ENCODE measurements at regions not wholly inside any gene's neighbourhood (a gene's known extent, or its start where the extent isn't known, plus 50 kb on each side); places are given as distances from the start of the nearest gene placed in this dataset.

DNA sequence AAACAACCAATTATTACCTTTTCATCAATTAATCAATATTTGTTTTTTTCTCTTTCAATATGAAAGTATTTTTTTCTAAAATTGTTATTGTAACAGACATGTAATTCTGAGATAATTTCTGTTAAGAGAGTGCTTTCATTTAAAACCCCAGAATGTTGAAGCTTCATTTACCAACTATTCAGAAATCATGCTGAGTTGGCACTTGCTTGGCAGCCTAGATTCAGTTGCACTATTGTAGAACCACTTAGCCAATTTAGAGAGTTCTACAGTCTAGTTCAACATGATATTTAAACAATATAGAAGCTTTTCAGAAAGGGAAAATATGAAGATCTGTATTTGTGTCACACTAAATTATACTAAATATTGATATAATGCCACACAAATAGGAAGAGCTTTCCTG lies 56.1 kb upstream of the NKAIN2 start:
- no peaks in the 10 kb centered on the region for H3K27me3 ChIP-seq (replicated peaks in 1 of 2; ENCODE audit: control insufficient read depth in 2 of 2, insufficient read depth in 2 of 2, low read length in 1 of 2)
- CTCF ChIA-PET, result interaction anchor here (0.5 kb wide), 1 partner anchor 20 kb away, joined by 4 read pairs; no protein-coding TSS in a partner anchor
- no peak overlapping the region for H3K9ac ChIP-seq (ENCODE audit: control insufficient read depth, insufficient read depth, low read length)
- no peak overlapping the region for H3K27ac ChIP-seq (ENCODE audit: control insufficient read depth, insufficient read depth)
- H3K4me1 ChIP-seq (ENCODE audit: control insufficient read depth, insufficient read depth, low read length), result no peaks in the 10 kb centered on the region
- TF ChIP-seq, protein P1, sequence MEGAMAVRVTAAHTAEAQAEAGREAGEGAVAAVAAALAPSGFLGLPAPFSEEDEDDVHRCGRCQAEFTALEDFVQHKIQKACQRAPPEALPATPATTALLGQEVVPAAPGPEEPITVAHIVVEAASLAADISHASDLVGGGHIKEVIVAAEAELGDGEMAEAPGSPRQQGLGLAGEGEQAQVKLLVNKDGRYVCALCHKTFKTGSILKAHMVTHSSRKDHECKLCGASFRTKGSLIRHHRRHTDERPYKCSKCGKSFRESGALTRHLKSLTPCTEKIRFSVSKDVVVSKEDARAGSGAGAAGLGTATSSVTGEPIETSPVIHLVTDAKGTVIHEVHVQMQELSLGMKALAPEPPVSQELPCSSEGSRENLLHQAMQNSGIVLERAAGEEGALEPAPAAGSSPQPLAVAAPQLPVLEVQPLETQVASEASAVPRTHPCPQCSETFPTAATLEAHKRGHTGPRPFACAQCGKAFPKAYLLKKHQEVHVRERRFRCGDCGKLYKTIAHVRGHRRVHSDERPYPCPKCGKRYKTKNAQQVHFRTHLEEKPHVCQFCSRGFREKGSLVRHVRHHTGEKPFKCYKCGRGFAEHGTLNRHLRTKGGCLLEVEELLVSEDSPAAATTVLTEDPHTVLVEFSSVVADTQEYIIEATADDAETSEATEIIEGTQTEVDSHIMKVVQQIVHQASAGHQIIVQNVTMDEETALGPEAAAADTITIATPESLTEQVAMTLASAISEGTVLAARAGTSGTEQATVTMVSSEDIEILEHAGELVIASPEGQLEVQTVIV (IDR thresholded peaks at IDR 0.05; ENCODE audit: borderline replicate concordance, partially characterized antibody), result no peak
- TF ChIP-seq ESRRA (IDR thresholded peaks at IDR 0.05; ENCODE audit: low read length) (no peak), MTA3 (IDR thresholded peaks at IDR 0.05; ENCODE audit: borderline replicate concordance, low read length) (no peak), SMC3 (IDR thresholded peaks at IDR 0.05; ENCODE audit: borderline replicate concordance, low read length) (no peak), SMARCA5 (IDR thresholded peaks at IDR 0.05) (no peak)
- TF ChIP-seq, protein P2, sequence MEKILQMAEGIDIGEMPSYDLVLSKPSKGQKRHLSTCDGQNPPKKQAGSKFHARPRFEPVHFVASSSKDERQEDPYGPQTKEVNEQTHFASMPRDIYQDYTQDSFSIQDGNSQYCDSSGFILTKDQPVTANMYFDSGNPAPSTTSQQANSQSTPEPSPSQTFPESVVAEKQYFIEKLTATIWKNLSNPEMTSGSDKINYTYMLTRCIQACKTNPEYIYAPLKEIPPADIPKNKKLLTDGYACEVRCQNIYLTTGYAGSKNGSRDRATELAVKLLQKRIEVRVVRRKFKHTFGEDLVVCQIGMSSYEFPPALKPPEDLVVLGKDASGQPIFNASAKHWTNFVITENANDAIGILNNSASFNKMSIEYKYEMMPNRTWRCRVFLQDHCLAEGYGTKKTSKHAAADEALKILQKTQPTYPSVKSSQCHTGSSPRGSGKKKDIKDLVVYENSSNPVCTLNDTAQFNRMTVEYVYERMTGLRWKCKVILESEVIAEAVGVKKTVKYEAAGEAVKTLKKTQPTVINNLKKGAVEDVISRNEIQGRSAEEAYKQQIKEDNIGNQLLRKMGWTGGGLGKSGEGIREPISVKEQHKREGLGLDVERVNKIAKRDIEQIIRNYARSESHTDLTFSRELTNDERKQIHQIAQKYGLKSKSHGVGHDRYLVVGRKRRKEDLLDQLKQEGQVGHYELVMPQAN (conservative IDR thresholded peaks at IDR 0.05), result no peak
- H3K4me2 ChIP-seq (ENCODE audit: control insufficient read depth, insufficient read depth), result no peak overlapping the region
- in situ Hi-C loops (cut with MboI), result no loop called here
- RAD21 ChIA-PET (ENCODE audit: unreplicated experiment), result no interaction called here
- H4K20me1 ChIP-seq (ENCODE audit: control insufficient read depth, insufficient read depth), result no peaks in the 10 kb centered on the region
- BruUV-seq (replicated peaks), result no TSS peak
- intact Hi-C loops (cut with micrococcal nuclease; ENCODE audit: unreplicated experiment), result no loop called here
- SMC1A ChIA-PET (ENCODE audit: uncharacterized antibody, unreplicated experiment), result interaction anchor here (0.8 to 1.4 kb wide), 3 partner anchors 14 to 335 kb away, joined by 3 to 4 read pairs (median 4); no protein-coding TSS in a partner anchor
- no peak for FAIRE-seq
- no peak overlapping the region for H2AFZ ChIP-seq (ENCODE audit: control insufficient read depth, low read depth, low read length)
- H3K36me3 ChIP-seq (ENCODE audit: control insufficient read depth in 2 of 2, insufficient read depth in 2 of 2, low read length in 1 of 2), result no peaks in the 10 kb centered on the region
- no peak overlapping the region for H3K4me3 ChIP-seq
- POLR2A ChIA-PET, result no interaction called here
- no peak for ATAC-seq
- no peaks in the 10 kb centered on the region for H3K79me2 ChIP-seq (ENCODE audit: control insufficient read depth, insufficient read depth, low read length)
- H3K9me3 ChIP-seq (replicated peaks; ENCODE audit: control insufficient read depth, insufficient read depth, low read length), result no peaks in the 10 kb centered on the region
- no peak for DNase-seq (ENCODE audit: low read depth, low spot score)
